ENCODE measurements at regions not wholly inside any gene's neighbourhood (a gene's known extent, or its start where the extent isn't known, plus 50 kb on each side); places are given as distances from the start of the nearest gene placed in this dataset.

- TF ChIP-seq POLR2A (IDR thresholded peaks at IDR 0.05) (no peak), CTCF (IDR thresholded peaks at IDR 0.05) (no peak)
These were observed 345.7 kb downstream of the NOVA1 start for GRCh38 chr14:26252176-26252575.
